ENCODE measurements at regions not wholly inside any gene's neighbourhood (a gene's known extent, or its start where the extent isn't known, plus 50 kb on each side); places are given as distances from the start of the nearest gene placed in this dataset.
A peak's percentile ranks its signal among the peaks of the same experiment; 100 is the strongest.

DNA sequence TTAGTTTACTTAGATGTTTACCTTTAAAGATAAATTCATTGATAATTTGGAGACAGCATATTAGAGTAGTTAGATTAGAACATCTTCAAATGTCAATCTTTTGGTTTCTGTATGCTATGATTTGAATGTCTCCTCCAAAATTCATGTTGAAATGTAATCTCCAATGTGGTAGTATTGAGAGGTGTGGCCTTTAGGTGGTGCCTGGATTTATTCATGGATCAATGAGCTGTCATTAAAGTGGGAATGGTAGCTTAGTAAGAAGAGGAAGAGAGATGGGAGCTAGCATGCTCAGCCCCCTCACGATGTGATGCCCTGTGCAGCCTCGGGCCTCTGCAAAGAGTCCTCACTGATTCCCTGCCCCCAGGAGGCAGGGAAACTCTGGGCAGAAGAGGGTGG, 133.6 kb upstream of the TUT7 start:
- no peaks in the 10 kb centered on the region for H4K20me1 ChIP-seq (ENCODE audit: low read length)
- ChIA-PET POLR2A (ENCODE audit: unreplicated experiment) (no interaction called here), CTCF (no interaction called here)
- H3K79me2 ChIP-seq (ENCODE audit: low read length), result no peaks in the 10 kb centered on the region
- DNase-seq (no peak), ATAC-seq (no peak)
- H3F3A ChIP-seq (ENCODE audit: low read length, unreplicated experiment), result no peaks in the 10 kb centered on the region
- H3K4me1 ChIP-seq (ENCODE audit: insufficient read depth, low read length), result no peaks in the 10 kb centered on the region
- no peak overlapping the region for H3K4me2 ChIP-seq (ENCODE audit: low read length)
- no peaks in the 10 kb centered on the region for H3K36me3 ChIP-seq (ENCODE audit: low read depth, low read length)
- H3K27me3 ChIP-seq (ENCODE audit: low read length), result no peaks in the 10 kb centered on the region; the same call in 1 of the 2 replicates
- H3K9ac ChIP-seq (ENCODE audit: low read length), result no peak overlapping the region
- H3K27ac ChIP-seq (ENCODE audit: low read length), result no peak overlapping the region
- H3K9me2 ChIP-seq (replicated peaks; ENCODE audit: low read length), result no peaks in the 10 kb centered on the region
- BruUV-seq (replicated peaks), result no TSS peak
- no peak overlapping the region for H2AFZ ChIP-seq (ENCODE audit: low read length)
- H3K4me3 ChIP-seq (ENCODE audit: low read length), result no peak overlapping the region
- no peaks in the 10 kb centered on the region for H3K9me3 ChIP-seq (ENCODE audit: low read length)
- no peak for TF ChIP-seq EZH2 (IDR thresholded peaks at IDR 0.05; ENCODE audit: low read length, unreplicated experiment)
- intact Hi-C loops (cut with micrococcal nuclease), result loop anchor here (1.0 kb wide), 1 partner anchor 836 kb away; no protein-coding TSS in a partner anchor

DNA sequence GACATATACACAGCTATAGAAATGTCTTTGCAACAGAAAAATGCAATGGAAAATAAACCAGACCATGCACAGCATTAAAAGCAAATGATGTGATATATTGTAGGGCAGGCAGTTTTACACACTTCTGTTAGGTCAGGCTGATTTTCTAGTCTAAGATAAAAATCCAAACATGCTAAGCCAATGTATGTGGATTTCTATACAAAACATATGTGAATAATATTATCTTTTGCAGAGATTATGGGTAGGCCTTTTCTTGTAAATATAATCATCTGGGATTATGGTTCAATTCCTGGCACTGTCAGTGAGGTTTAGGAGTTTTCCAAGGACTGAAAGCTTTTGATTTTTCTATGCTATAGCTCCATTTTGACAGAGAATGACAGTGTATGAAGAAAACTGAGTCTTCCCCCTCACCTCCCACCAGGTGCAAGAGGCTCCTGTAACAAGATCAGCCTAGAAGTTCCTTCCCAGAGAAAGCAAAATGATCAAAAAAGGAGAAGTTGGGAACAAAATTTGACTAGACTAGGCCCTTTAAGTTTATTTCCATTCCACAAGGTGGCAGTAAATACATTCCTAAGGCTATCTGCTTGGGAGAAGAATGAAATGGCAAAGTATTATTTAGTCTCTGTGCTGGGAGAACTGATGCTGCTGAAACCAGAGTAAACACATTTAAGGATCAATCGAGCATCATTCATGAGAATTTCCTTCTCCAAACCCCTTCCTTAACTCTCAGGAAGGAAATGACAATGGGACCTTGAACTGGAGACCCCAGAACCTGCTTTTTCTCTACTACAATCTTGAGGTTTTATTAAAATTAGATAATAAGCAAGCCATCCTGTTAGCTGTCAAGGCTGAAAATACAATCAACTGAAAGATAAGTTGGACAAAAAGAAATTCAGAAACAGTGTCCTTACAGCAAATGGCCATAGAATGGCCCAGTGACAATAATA, 133.0 kb upstream of the TUT7 start:
- intact Hi-C loops (cut with micrococcal nuclease), result loop anchor here (1.0 kb wide), 1 partner anchor 837 kb away; no protein-coding TSS in a partner anchor
- no peaks in the 10 kb centered on the region for H3K79me2 ChIP-seq (ENCODE audit: low read length)
- H2AFZ ChIP-seq (ENCODE audit: low read length), result no peak overlapping the region
- DNase-seq, result peak; percentile 44
- no peak overlapping the region for H3K4me3 ChIP-seq (ENCODE audit: low read length)
- no peaks in the 10 kb centered on the region for H3F3A ChIP-seq (ENCODE audit: low read length, unreplicated experiment)
- ChIA-PET POLR2A (ENCODE audit: unreplicated experiment) (no interaction called here), CTCF (no interaction called here)
- no peaks in the 10 kb centered on the region for H3K36me3 ChIP-seq (ENCODE audit: low read depth, low read length)
- H4K20me1 ChIP-seq (ENCODE audit: low read length), result no peaks in the 10 kb centered on the region
- H3K27ac ChIP-seq (ENCODE audit: low read length), result no peak overlapping the region
- no peak overlapping the region for H3K9ac ChIP-seq (ENCODE audit: low read length)
- TF ChIP-seq, protein P1, sequence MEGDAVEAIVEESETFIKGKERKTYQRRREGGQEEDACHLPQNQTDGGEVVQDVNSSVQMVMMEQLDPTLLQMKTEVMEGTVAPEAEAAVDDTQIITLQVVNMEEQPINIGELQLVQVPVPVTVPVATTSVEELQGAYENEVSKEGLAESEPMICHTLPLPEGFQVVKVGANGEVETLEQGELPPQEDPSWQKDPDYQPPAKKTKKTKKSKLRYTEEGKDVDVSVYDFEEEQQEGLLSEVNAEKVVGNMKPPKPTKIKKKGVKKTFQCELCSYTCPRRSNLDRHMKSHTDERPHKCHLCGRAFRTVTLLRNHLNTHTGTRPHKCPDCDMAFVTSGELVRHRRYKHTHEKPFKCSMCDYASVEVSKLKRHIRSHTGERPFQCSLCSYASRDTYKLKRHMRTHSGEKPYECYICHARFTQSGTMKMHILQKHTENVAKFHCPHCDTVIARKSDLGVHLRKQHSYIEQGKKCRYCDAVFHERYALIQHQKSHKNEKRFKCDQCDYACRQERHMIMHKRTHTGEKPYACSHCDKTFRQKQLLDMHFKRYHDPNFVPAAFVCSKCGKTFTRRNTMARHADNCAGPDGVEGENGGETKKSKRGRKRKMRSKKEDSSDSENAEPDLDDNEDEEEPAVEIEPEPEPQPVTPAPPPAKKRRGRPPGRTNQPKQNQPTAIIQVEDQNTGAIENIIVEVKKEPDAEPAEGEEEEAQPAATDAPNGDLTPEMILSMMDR (conservative IDR thresholded peaks at IDR 0.05; ENCODE audit: low read depth, low read length), result peak; percentile 65
- TF ChIP-seq EZH2 (IDR thresholded peaks at IDR 0.05; ENCODE audit: low read length, unreplicated experiment), result no peak
- ATAC-seq, result no peak
- H3K9me2 ChIP-seq (replicated peaks; ENCODE audit: low read length), result no peaks in the 10 kb centered on the region
- H3K27me3 ChIP-seq (ENCODE audit: low read length), result no peaks in the 10 kb centered on the region; the same call in 1 of the 2 replicates
- no peaks in the 10 kb centered on the region for H3K4me1 ChIP-seq (ENCODE audit: insufficient read depth, low read length)
- no TSS peak for BruUV-seq (replicated peaks)
- no peaks in the 10 kb centered on the region for H3K9me3 ChIP-seq (ENCODE audit: low read length)
- no peak overlapping the region for H3K4me2 ChIP-seq (ENCODE audit: low read length)

DNA sequence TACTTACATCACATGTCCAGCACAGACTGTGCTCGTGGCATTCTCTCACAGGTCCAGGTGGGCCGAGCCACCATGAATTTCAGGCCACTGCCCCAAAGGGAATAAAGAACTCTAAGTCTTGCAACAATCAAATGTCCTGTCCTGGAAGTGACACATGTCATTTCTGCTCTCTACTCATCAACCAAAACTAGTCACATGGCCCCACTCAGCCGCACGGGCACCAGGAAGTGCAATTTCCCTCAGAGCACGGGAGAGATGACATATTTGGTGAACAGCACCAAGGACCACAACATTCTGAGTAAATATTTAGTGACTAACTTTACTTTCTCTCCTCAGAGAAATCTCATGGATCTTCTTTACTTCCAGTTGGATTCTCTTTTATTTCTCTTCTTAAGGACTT, 131.1 kb upstream of the TUT7 start:
- no peaks in the 10 kb centered on the region for H3K9me2 ChIP-seq (replicated peaks; ENCODE audit: low read length)
- intact Hi-C loops (cut with micrococcal nuclease), result no loop called here
- H3K27ac ChIP-seq (ENCODE audit: low read length), result no peak overlapping the region
- no peaks in the 10 kb centered on the region for H3K79me2 ChIP-seq (ENCODE audit: low read length)
- no peaks in the 10 kb centered on the region for H4K20me1 ChIP-seq (ENCODE audit: low read length)
- no peaks in the 10 kb centered on the region for H3K4me1 ChIP-seq (ENCODE audit: insufficient read depth, low read length)
- ChIA-PET CTCF (no interaction called here), POLR2A (ENCODE audit: unreplicated experiment) (no interaction called here)
- H3K27me3 ChIP-seq (ENCODE audit: low read length), result no peaks in the 10 kb centered on the region; the same call in 1 of the 2 replicates
- no peak overlapping the region for H3K9ac ChIP-seq (ENCODE audit: low read length)
- no peak overlapping the region for H3K4me2 ChIP-seq (ENCODE audit: low read length)
- TF ChIP-seq EZH2phosphoT487 (IDR thresholded peaks at IDR 0.05; ENCODE audit: borderline replicate concordance, low read length), result no peak
- no peak for TF ChIP-seq EZH2 (IDR thresholded peaks at IDR 0.05; ENCODE audit: low read length, unreplicated experiment)
- TF ChIP-seq, protein P1 (conservative IDR thresholded peaks at IDR 0.05; ENCODE audit: low read depth, low read length), result no peak
- ATAC-seq (no peak), DNase-seq (no peak)
- H3K9me3 ChIP-seq (ENCODE audit: low read length), result no peaks in the 10 kb centered on the region
- H3F3A ChIP-seq (ENCODE audit: low read length, unreplicated experiment), result no peaks in the 10 kb centered on the region
- no TSS peak for BruUV-seq (replicated peaks)
- H3K36me3 ChIP-seq (ENCODE audit: low read depth, low read length), result no peaks in the 10 kb centered on the region
- H2AFZ ChIP-seq (ENCODE audit: low read length), result no peak overlapping the region
- H3K4me3 ChIP-seq (ENCODE audit: low read length), result no peak overlapping the region

All from PC-3 (cell line).